ENCODE measurements at regions not wholly inside any gene's neighbourhood (a gene's known extent, or its start where the extent isn't known, plus 50 kb on each side); places are given as distances from the start of the nearest gene placed in this dataset.

- no peak for DNase-seq (ENCODE audit: extremely low spot score, unreplicated experiment)
- no peaks in the 10 kb centered on the region for H3K4me1 Mint-ChIP-seq (ENCODE audit: unreplicated experiment)
- TF ChIP-seq CTCF (conservative IDR thresholded peaks at IDR 0.05): no peak
- H3K9me3 Mint-ChIP-seq: no peaks in the 10 kb centered on the region
- H3K27me3 Mint-ChIP-seq: peaks cover 5% of the 10 kb centered on the region
- no peaks in the 10 kb centered on the region for H3K36me3 Mint-ChIP-seq
- no peak overlapping the region for H3K27ac Mint-ChIP-seq
- H3K4me3 Mint-ChIP-seq: no peak overlapping the region
Measured at GRCh38 chr16:6250511-6250910, 1082.1 kb upstream of the RBFOX1 start.

GRCh38 chr16:6249863-6250262 is 1082.8 kb upstream of the RBFOX1 start:
- Mint-ChIP-seq H3K9me3 (no peaks in the 10 kb centered on the region), H3K4me3 (no peak overlapping the region), H3K27ac (no peak overlapping the region), H3K4me1 (ENCODE audit: unreplicated experiment) (no peaks in the 10 kb centered on the region), H3K36me3 (no peaks in the 10 kb centered on the region), H3K27me3 (peaks cover 5% of the 10 kb centered on the region)
- no peak for TF ChIP-seq CTCF (conservative IDR thresholded peaks at IDR 0.05)
- no peak for DNase-seq (ENCODE audit: extremely low spot score, unreplicated experiment)

- TF ChIP-seq CTCF (conservative IDR thresholded peaks at IDR 0.05): no peak
- Mint-ChIP-seq H3K9me3 (no peaks in the 10 kb centered on the region), H3K4me3 (no peak overlapping the region), H3K36me3 (no peaks in the 10 kb centered on the region), H3K4me1 (ENCODE audit: unreplicated experiment) (no peaks in the 10 kb centered on the region), H3K27ac (no peak overlapping the region), H3K27me3 (peaks cover 4% of the 10 kb centered on the region)
- no peak for DNase-seq (ENCODE audit: extremely low spot score, unreplicated experiment)
Measured at GRCh38 chr16:6248199-6248598, 1084.4 kb upstream of the RBFOX1 start.

- Mint-ChIP-seq H3K4me3 (no peak overlapping the region), H3K4me1 (ENCODE audit: unreplicated experiment) (no peaks in the 10 kb centered on the region), H3K36me3 (no peaks in the 10 kb centered on the region), H3K27me3 (no peaks in the 10 kb centered on the region), H3K9me3 (no peaks in the 10 kb centered on the region), H3K27ac (no peak overlapping the region)
- DNase-seq (ENCODE audit: extremely low spot score, unreplicated experiment): no peak
- TF ChIP-seq CTCF (conservative IDR thresholded peaks at IDR 0.05): no peak
Measured at GRCh38 chr16:6247775-6248174, 1084.9 kb upstream of the RBFOX1 start.

GRCh38 chr16:6247150-6247549 is 1085.5 kb upstream of the RBFOX1 start:
- Mint-ChIP-seq H3K4me1 (ENCODE audit: unreplicated experiment) (no peaks in the 10 kb centered on the region), H3K27ac (no peak overlapping the region), H3K4me3 (no peak overlapping the region), H3K27me3 (no peaks in the 10 kb centered on the region), H3K9me3 (no peaks in the 10 kb centered on the region), H3K36me3 (no peaks in the 10 kb centered on the region)
- no peak for DNase-seq (ENCODE audit: extremely low spot score, unreplicated experiment)
- no peak for TF ChIP-seq CTCF (conservative IDR thresholded peaks at IDR 0.05)

- no peak overlapping the region for H3K4me3 Mint-ChIP-seq
- H3K9me3 Mint-ChIP-seq: no peaks in the 10 kb centered on the region
- no peaks in the 10 kb centered on the region for H3K36me3 Mint-ChIP-seq
- no peak overlapping the region for H3K27ac Mint-ChIP-seq
- no peak for TF ChIP-seq CTCF (conservative IDR thresholded peaks at IDR 0.05)
- no peaks in the 10 kb centered on the region for H3K4me1 Mint-ChIP-seq (ENCODE audit: unreplicated experiment)
- DNase-seq (ENCODE audit: extremely low spot score, unreplicated experiment): no peak
- H3K27me3 Mint-ChIP-seq: no peaks in the 10 kb centered on the region
Measured at GRCh38 chr16:6246266-6246665, 1086.4 kb upstream of the RBFOX1 start.
